ENCODE measurements at regions not wholly inside any gene's neighbourhood (a gene's known extent, or its start where the extent isn't known, plus 50 kb on each side); places are given as distances from the start of the nearest gene placed in this dataset.

DNA sequence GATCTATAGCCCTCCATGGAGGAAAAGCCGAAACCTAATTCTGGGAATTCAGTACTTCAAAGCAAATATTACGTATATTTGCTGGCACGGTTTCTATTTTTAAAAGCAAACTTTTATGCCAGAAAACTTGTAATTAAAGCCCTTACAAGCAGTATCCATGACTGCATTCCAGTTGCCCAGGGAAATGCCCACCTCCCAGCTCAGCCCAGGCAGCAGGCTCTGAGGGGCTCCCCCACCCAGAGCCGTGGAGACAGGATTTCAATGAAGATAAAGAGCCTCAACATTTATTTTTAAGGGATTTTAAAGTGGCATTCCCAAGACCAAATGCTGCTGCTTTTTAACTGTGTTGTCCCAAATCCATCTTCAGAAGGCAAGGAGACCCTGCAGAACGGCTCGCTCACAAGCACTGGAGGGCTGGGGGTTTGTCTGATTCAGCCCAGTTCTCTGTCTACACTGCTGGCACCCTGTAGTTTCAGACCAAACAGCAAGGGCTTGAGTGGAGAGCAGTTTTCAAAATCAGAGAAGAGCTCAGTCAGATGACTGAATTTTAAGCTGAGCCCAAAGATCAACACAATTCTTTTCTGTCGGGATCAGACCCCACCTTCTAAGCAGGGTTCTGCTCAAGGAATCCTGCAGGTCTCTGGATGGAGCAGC is 105.1 kb downstream of the KCNF1 start:
- no peak for DNase-seq (ENCODE audit: low spot score)

DNA sequence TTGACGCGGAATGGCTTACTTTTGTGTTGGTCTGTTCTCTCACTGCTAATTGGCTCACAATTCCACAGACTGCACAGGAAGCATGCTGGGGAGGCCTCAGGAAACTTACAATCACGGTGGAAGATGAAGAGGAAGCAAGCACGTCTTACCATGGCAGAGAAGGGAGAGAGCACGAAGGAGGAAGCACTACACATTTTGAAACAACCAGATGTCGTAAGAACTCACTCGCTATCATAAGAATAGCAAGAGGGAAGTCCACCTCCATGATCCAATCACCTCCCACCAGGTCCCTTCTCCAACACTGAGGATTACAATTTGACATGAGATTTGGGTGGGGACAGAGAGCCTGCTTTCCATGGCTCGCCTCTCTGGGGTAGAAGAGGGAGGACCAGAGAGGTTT is 106.2 kb downstream of the KCNF1 start:
- DNase-seq (ENCODE audit: low spot score), result no peak

DNA sequence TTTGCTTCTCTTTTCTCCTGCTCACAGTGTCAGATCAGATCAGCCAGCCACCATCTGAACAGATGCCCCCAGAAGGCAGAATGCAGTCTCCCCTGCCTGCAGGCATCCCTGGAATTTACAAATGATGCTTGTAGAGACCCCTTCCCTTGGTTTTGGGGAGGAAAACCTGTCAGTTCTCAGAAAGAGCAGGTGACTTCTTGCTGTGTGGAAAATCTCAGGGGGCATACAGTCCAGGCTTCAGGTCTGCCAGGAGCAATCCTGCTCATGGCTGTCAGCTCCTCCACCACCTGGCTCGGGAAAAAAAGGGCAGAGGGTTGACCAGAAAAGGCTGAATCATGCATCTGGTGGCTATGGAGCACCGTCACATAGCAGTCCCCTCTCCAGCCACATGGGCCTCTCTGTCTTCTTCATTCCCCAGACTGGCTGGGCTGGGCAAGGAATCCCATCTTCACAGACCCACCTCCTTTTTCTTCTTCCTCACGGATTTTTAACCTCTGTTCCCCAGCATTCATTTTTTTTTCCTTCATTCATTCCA is 107.0 kb downstream of the KCNF1 start:
- DNase-seq (ENCODE audit: low spot score), result no peak

DNA sequence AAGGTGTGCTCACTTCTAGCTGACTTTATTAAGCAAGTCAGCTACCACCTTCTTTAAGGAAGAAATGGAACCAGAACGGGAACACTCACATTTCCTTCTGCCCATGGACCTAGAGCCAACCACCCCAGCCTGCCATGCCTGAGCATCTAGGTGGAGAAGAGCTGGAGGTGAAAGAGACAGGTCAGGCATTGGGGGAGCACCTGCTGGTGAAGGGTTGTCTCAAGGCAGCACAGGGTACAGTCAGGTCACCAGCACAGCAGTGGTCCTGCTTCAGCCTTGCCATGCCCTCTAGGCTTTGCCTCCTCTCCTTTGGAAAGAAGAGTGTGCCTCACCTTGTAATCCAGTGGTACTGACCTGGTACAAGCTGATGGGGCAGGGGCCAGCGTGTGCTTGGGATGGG is 107.9 kb downstream of the KCNF1 start:
- DNase-seq (ENCODE audit: low spot score), result no peak

DNA sequence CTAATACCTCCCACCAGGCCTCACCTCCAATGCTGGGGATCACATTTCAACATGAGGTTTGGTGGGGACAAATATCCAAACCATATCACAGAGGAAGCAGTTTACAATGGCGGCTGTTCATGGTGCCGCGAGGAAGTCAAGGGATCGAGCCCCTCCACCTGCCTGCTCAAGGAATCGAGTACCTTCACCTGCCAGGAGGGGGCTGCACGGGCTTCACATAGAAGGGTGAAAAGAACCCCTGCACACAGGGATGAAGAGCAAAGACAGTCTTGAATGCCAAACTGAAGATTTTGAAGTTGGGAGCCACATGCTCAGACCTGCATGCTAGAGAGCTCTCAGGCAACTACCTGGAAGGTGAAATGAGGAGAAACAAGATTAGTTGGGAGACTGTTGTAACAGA is 110.3 kb downstream of the KCNF1 start:
- peak; percentile 6 for DNase-seq (ENCODE audit: low spot score)

DNA sequence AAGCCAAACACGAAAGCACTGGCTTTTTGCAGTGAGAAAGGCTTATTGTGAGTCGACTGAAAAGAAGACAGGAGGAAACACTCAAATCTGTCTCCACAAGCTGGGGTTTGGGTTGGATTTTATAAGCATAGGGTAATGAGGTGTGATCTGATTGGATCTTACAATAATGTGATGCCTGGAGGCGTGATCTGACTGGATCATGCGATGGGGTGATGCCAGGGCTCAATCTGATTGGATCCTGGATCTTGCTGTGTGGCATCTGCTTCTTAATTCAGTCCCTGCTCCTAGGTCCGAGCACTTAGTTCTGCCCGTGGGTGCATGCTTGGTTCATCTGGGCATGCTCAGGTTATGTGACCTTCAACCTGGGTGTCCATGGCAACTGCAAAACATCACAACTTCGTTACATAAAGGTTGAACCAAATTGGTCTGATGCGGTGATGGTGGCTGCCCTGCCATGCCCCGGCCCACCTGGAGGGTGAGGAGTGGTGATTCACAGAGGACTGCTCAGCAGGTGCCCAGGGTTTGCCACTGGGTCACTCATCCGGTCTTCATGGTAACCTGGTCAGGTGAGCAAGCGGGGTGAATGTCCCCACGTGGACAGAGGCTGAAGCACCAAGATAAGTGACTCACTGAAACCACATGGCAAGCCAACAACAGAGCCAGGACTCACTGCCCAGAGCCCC is 111.0 kb downstream of the KCNF1 start:
- DNase-seq (ENCODE audit: low spot score), result no peak

DNA sequence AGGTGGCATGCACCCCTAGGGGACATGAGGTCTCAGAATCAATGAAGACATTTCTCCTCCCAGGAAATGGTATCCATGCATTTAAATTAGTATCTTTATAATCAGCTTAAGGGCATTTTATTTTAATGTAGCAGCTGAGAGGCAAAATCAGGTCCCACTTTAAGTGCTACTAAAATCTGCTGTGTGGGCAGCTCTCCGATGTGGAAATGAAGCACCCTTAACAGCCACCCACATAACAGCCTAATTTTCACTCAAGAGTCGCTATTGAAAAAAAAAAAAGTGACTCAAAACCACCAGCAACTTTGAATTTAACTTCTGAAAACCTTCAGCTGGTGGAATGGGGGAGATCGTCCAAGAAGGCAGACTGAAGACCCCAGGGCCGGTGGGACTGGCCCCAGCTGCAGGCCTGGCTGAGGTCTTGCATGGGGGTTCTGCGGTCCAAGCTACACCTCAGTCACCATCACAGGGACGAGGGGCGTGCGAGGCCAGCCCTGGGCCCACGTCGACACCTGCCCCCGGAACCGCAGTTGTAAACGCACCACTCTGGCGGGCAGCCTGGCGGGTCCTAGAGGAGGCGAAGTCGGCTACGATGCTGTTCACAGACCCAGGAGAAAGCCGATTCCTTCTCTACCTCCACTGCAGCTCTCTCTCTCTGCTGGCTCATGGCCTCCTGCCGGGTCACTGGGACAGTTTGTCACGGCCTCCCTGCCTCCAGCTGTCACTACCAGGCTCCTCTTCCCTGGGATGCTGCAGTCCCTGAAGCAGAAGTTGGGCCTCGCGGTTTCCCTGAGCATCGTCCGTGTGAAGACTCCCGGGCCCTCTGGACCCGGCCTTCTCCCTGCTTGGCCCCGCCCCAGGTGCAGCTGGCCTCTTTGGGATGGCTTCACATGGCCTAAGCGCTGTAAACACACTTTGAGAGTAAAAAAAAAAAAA is 111.9 kb downstream of the KCNF1 start:
- no peak for DNase-seq (ENCODE audit: low spot score)

DNA sequence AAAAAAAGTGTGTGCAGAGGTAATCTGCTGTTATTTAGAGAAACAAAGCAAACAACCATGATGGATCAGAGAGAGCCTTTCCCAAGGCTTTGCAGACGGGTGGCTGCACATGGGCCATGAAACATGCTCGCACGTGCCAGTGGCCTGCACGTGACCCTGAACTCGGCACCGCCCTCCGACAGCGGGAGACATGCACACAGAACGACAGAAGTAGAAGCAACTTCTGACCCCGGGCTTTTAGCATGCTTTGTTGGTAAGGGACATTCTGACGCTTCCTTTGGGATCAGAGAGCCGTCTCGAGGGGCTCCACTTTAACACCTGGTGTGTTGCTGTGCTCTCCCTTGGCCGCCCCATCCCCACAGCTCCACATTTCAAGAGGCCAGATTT is 112.5 kb downstream of the KCNF1 start:
- DNase-seq (ENCODE audit: low spot score), result no peak

DNA sequence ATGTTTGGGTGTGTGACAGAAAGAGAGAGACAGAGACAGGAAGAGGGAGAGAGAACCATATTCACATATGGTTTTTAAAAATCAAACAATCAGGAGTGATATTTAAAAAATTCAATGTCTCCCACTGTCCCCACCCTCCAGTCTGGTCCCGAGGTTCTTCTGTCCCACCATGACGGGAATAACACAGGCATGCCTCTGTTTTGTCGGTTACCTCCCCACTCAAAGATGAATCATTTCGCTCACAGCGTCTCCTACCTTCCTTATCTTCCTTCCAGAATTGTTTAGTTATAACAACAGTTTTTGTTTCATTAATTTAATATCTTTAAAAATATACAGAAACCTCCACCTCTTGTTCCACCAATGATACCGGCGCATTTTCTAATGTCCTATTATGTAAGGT is 113.0 kb downstream of the KCNF1 start:
- no peak for DNase-seq (ENCODE audit: low spot score)

DNA sequence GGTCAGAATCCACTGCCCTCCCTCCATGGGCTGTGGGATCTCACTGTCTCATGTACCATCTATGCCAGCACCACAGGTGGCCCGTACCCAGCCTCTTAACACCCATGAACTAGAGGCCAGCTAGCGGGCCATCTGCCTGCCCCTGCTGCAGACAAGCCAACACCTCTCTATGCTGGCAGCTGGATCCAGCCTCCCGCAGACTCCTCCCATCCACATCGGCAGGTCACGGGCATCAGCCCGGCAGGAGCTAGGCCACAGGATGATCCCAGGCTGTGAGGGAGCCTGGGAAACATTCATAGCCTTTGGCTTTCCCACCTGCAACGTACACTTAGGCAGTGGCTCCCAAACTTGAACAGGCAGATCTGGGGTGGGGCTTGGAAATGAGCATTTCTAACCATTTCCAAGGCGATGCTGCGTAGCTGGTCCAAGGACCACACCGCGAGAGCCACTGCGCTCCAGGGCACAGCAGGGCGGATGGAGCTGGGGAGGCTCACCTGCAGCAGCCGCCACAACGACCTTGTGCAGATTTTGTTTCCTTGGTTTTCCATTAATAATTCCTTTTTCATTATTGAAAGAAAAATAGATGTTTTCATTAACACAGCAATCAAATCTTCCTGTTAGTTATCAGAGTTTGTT is 114.7 kb downstream of the KCNF1 start:
- DNase-seq (ENCODE audit: low spot score), result no peak

DNA sequence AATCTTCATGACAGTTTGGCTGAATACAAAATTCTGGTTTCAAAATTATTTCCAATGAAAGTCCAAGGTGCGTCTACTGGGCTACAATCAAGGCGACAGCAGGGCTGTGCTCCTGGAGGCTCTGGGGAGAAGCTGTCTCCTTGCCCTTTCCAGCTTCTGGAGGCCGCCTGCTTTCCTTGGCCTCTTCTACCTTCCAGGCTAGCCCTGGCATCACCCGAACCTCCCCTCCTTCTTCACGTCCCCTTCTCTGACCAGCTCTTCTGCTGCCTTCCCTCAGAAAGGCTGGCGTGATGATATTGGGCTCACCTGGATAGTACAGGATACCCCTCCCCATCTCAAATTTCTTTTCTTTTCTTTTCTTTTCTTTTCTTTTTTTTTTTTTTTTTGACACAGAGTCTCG is 115.5 kb downstream of the KCNF1 start:
- DNase-seq (ENCODE audit: low spot score), result no peak

DNA sequence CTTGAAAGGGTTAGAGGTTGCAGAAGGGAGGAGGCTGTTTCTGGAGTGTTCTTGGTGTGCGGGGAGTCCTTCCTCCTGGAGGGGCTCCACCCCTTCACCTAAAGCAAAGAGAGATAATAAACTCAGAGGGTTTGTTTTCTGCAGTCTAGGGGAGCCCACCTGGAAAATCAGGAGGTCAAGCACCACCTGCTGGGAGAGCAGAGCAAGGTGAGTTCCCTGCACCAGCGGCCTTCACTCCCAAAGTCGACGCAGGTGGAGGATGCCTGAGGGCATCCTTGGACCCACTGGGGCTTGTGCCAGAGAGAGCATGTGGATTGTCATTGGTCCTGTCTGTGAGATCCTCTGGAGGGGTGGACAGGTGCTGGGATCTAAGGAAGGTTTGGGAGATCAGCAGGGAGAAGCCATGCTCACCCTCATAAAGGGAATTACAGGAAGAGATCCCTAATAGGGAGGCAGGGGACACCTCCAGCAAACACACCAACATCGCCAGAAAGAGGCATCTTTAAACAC is 116.7 kb downstream of the KCNF1 start:
- DNase-seq (ENCODE audit: low spot score), result no peak

DNA sequence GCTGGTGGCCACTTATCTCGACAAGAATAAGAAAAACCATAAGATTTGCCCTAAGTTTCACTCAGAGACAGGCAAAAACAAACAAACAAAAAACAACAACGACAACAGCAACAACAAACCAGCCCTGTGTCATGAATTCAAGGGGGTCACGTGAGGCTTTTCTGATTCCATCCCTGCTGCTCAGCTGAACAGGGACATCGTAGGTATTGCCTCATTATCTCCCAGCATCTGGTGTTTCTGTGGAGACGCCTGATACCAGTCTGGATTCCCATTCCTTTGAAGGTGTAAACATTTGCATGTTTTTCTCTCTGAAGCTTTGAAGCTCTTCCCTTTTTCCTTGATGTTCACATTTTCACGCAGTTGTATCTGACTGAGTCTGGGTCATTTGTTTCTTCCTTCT is 117.4 kb downstream of the KCNF1 start:
- no peak for DNase-seq (ENCODE audit: low spot score)

DNA sequence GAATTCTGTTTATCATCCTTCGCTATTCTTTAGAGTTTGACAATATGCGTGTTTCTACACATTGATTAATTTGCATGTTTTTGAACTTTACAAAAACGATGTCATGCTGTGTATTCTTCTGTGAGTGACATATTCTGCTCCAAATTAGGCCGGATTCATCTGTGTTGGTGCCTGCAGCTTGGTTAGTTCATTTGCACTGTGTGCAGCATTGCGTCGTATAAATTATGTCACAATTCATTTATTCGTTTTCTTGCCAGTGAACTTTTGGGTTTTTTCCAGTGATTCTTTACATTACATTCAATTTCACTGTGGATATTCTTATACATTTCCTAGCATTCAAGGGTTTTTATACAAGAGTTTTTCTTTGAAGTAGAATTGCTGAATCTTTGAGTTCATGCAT is 118.3 kb downstream of the KCNF1 start:
- DNase-seq (ENCODE audit: low spot score), result no peak

DNA sequence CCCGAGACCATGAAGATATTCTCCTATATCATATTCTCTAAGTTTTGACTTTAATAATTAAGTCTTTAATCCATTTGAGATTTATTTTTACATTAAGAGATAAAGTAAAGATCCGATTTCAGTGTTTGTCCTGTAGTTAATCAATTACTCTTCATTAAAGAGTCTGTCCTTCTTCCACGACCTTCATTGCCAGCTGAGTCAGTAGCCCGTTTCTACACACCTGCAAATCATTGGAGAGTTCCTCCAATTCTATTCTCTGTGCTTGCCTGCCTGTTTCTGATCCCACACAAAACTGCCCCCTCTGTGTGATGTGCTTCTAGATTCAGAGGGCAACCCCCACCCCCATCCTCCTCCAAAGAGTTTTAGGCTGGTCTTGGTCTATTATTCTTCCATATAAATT is 119.2 kb downstream of the KCNF1 start:
- no peak for DNase-seq (ENCODE audit: low spot score)

DNA sequence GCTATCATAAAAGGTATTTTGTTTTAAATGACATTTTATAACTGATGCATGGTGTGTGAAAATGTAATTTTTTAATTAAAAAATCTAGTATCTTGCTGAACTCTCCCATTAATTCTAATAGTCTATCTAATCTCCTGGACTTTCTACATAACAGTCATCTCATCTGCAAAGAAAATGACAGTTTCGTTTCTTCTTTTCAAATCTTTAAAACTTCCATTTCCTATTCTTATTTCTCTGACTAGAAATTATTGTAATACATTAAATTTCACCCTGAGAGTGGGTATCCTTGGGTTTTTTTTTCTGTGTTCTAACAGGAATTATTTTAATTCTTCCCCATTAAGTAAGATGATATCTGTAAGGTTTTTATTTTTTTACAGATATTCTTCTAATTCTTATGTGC is 120.1 kb downstream of the KCNF1 start:
- no peak for DNase-seq (ENCODE audit: low spot score)

DNA sequence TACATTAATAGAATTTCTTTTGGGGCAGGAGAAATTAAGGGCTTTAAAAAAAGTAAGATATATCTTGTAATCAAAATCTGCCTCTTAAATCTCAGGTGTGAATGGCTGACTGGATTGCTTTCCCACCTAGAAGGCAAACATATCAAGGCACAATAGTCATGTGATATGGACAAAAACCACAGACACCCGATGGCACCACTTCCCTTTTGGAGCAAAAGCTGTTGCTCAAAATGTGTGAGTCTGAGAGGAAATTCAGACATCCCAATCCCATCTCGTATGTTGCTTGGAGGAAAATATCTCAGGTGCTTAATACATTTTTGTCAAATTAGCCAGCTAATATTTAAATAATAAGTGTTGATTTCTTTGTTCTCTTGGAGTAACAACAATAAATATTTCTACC is 120.7 kb downstream of the KCNF1 start:
- no peak for DNase-seq (ENCODE audit: low spot score)

DNA sequence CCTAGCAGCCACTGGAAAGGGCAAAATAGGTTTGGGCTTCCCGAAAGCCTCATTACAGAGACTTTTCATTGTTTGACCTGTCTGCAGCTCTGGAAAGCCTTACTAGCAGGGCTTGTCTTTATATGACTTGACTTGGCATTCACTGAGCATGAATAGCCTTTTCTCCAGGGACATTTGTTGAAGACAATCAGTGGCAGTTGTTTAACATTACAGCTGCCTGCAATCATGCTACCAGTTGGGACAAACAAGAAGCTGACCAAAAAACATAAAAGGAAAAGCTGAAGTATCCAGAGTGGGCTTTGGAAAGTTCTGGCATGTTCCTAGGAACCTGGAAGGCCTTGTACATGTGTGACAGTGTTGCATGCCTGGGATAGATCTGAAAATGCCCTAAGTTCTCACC is 121.4 kb downstream of the KCNF1 start:
- no peak for DNase-seq (ENCODE audit: low spot score)

DNA sequence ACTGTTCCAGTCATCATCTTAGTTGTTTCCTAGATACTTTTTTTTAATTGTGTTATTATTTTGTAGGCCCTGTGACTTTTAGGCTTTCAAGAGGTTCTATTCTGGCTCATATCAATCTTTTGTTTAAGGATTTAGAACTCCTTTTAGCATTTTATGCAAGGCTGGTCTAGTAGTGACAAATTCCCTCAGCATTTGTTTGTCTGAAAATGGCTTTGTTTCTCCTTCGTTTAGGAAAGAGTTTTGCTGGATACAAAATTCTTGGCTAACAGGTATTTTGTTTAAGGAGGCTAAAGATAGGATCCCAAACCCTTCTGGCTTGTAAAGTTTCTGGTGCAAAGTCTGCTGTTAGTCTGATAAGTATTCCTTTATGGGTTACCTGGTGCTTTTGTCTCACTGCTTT is 116.6 kb upstream of the SLC66A3 start:
- DNase-seq (ENCODE audit: low spot score), result no peak

DNA sequence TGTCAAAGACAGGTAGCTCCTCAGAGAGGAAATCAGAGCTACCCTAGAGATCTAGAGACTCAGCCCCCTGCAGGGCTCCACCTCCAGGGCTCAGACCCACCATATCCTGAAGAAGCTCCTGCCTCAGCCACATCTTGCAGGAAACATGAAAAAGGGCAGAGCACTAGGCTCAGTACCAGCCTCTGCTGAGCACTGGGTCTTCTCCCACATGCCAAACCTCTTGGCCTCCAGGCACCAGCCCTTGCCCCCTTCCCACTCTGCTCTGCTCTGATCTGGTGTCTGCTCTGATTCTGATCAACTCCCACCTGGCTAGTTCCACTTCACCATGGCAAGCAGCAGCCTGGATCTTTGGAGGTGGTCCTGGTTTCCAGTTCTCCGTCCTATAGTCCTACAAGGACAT is 114.3 kb upstream of the SLC66A3 start:
- DNase-seq (ENCODE audit: low spot score), result no peak

DNA sequence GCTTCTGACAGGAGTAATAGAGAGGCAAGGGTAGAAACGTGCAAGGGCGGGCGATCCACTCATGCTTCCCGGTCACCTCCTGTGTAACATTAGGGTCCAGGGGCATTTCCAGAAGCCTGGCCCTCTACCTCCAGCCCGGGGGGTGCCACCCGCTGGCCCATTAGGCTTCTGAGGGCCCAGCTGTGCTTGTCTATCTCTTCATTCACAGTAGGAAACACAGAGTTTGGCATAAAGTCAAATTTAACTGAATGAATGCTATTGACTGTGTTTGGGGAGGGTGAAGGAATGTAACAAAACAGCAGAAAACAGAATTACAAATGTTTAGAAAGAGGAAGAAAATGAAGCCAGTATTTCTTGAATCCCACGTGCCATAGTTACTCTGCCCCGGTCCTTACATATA is 112.4 kb upstream of the SLC66A3 start:
- DNase-seq (ENCODE audit: low spot score), result no peak

DNA sequence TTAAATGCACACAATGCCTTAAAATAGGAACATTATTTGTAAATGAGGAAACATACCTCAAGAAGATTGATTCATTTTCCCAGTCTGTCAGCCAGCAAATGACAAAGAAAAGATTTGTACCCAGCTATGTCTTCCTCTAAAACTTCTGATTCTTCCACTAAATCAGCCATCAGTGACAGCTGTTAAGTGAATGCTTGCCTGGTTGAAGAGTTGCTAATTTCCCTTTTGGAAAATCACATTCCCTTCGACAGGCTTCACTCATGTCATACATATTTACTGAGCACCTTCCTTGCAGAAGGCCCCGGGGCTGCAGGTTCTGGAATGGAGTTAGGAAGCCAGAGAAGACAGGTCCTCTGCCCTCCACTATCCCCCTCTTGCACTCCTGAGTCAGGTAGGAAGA is 112.0 kb upstream of the SLC66A3 start:
- no peak for DNase-seq (ENCODE audit: low spot score)
